Effector memory CD4-positive, alpha-beta T cell (primary cell): ENCODE measurements at regions not wholly inside any gene's neighbourhood (a gene's known extent, or its start where the extent isn't known, plus 50 kb on each side); places are given as distances from the start of the nearest gene placed in this dataset.
"Not testable (repeated sequence)": the region's sequence is repeated elsewhere in the genome, so short reads cannot be mapped to it uniquely, and the experiment has no call there.

ENCODE experiments used
- DNase-seq, 3 donors: peaks; one replicate each; pipeline ENCODE4 v3.0.0-alpha.2; 2020
- H3K27ac ChIP-seq: 2 replicates; pipeline ENCODE4 v1.7.0; 2013; ENCODE audit warnings: mild to moderate bottlenecking, low read length, moderate library complexity; ENCODE audit not compliant: insufficient read depth, poor library complexity, severe bottlenecking
- H3K27me3 ChIP-seq: replicated peaks from 2 replicates; pipeline ENCODE4 v1.7.0; 2013; ENCODE audit warnings: mild to moderate bottlenecking, low read length; ENCODE audit not compliant: insufficient read depth, control insufficient read depth, poor library complexity, severe bottlenecking
- H3K36me3 ChIP-seq: 2 replicates; pipeline ENCODE4 v1.7.0; 2013; ENCODE audit warnings: mild to moderate bottlenecking, low read length, moderate library complexity; ENCODE audit not compliant: control insufficient read depth, insufficient read depth
- H3K4me1 ChIP-seq: 2 replicates; pipeline ENCODE4 v1.7.0; 2013; ENCODE audit warnings: low read length, mild to moderate bottlenecking; ENCODE audit not compliant: control insufficient read depth, insufficient read depth, poor library complexity, severe bottlenecking
- H3K4me3 ChIP-seq: 2 replicates; pipeline ENCODE4 v1.7.0; 2013; ENCODE audit warnings: low read length, low read depth, mild to moderate bottlenecking; ENCODE audit not compliant: insufficient read depth, poor library complexity, severe bottlenecking
- H3K9me3 ChIP-seq: 2 replicates; pipeline ENCODE4 v1.7.0; 2013; ENCODE audit warnings: mild to moderate bottlenecking, low read length, moderate library complexity; ENCODE audit not compliant: control insufficient read depth

DNA sequence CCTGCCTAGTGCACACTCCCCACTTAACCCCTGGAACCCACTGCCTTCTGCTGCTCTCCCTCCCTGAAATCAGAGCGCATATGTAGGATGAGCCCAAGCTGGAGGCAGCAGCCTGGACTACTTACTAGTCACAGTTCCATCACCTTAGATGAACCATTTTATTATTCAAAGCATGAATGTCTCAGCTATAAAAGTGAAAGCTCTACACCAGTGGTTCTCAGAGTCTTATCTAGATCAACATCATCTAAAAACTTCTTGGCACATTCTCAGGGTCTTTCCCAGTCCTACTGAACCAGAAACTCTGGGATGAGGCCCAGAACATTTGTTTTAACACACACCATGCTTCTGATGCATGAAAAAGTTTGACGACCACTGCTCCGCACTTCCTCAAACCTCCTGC, 100.3 kb upstream of the ANK3 start:
- Histone ChIP-seq H3K36me3 (no peaks in the 10 kb centered on the region), H3K4me1 (no peaks in the 10 kb centered on the region), H3K27ac (no peak overlapping the region), H3K27me3 (no peaks in the 10 kb centered on the region), H3K9me3 (no peaks in the 10 kb centered on the region), H3K4me3 (no peak overlapping the region)
- no peak for DNase-seq

DNA sequence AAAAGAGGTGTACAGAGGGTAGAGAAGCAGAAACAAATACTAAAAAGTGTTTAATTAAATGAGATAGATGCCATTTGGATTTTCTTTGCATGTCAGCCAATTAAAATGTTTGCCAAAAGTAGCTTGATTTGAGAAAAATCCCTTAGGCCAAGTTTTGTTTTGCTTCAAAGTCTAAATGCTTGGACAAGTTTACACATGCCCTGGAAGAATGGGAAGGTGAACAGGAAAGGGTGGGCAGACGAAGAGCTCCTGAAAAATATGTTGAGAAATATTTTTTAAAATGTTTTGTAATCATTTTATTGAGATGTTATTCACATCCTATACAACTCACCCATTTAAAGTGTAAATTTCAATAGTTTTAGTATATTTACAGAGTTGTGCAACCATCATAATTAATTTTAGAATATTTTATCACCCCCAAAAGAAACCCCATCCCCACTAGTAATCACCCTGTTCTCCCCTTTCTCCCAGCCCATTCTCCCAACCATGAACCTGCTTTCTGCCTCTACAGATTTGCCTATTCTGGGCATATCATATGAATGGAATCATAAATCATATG, 98.5 kb upstream of the ANK3 start:
- no peaks in the 10 kb centered on the region for H3K36me3 ChIP-seq
- H3K4me3 ChIP-seq = no peak overlapping the region
- no peak overlapping the region for H3K27ac ChIP-seq

DNA sequence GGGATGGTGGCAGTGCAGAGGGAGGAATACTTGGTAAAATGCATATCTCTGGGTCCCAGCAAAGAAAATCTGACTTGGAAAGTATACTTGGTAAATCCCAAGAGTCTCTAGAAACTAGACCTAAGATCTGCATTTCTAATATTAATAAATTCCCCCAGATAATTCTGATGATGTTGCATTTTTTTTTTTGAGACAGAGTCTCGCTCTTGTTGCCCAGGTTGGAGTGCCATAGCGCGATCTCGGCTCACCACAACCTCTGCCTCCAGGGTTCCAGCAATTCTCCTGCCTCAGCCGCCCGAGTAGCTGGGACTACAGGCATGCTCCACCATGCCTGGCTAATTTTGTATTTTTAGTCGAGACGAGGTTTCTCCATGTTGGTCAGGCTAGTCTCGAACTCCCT, 97.9 kb upstream of the ANK3 start:
- Histone ChIP-seq H3K27me3 (no peaks in the 10 kb centered on the region), H3K27ac (no peak overlapping the region), H3K9me3 (no peaks in the 10 kb centered on the region), H3K36me3 (no peaks in the 10 kb centered on the region), H3K4me3 (no peak overlapping the region), H3K4me1 (no peaks in the 10 kb centered on the region)
- DNase-seq = no peak

More for the DNA sequence above, 98.5 kb upstream of the ANK3 start:
- no peaks in the 10 kb centered on the region for H3K4me1 ChIP-seq
- H3K9me3 ChIP-seq = no peaks in the 10 kb centered on the region
- DNase-seq = no peak
- no peaks in the 10 kb centered on the region for H3K27me3 ChIP-seq

DNA sequence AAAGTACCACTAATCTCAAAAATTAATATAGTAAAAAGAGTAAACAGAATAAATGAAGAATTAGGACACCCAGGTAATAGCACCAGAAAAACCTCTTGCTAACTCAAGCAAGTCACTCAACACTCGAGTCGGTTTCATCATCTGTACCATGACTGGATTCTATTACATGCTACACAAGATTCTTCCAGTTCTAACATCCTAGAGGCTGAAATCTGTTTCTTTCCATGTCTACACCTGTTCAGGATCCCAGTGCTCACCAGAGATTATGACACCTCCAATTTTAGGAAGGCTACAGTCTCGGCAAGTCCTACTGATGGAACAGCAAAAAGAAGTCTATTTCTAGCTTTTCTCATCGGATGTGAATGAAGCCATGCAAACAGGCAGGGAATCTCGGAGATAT, 95.3 kb upstream of the ANK3 start:
- Histone ChIP-seq H3K27ac (no peak overlapping the region), H3K36me3 (no peaks in the 10 kb centered on the region), H3K27me3 (no peaks in the 10 kb centered on the region), H3K4me3 (no peak overlapping the region), H3K4me1 (no peaks in the 10 kb centered on the region), H3K9me3 (no peaks in the 10 kb centered on the region)
- no peak for DNase-seq

DNA sequence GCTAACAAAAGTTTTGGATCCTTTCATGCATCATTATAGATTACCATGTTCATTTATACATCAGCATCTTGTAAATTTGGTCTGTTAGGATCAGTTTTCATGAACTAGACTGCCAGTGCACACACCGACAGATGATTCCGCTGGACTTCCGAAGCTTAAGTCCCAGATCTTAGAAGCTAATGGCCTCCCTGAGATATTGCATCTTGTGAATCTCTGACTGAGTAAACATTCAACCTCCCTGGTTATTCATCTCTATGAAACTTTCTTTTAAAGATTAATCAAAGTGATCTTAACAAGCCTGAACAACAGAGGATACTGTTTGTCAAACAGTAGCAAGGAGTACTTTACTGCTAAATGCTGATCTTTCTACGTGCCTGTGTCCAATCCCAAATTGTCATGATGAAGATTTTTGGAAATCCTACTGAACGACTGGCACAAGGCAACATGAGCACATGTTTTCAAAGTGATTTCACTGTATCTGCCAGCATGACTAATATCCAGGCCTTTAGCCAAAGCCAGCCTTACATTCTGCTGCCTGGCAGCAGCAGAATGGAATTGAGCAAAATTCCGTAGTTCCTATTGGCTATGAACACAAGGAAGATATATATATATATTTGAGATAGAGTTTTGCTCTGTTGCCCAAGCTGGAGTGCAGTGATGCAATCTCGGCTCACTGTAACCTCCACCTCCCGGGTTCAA, 91.3 kb upstream of the ANK3 start:
- no peaks in the 10 kb centered on the region for H3K36me3 ChIP-seq
- H3K4me1 ChIP-seq = no peaks in the 10 kb centered on the region
- no peak overlapping the region for H3K4me3 ChIP-seq
- DNase-seq = no peak
- no peaks in the 10 kb centered on the region for H3K27me3 ChIP-seq
- no peaks in the 10 kb centered on the region for H3K9me3 ChIP-seq
- H3K27ac ChIP-seq = no peak overlapping the region

DNA sequence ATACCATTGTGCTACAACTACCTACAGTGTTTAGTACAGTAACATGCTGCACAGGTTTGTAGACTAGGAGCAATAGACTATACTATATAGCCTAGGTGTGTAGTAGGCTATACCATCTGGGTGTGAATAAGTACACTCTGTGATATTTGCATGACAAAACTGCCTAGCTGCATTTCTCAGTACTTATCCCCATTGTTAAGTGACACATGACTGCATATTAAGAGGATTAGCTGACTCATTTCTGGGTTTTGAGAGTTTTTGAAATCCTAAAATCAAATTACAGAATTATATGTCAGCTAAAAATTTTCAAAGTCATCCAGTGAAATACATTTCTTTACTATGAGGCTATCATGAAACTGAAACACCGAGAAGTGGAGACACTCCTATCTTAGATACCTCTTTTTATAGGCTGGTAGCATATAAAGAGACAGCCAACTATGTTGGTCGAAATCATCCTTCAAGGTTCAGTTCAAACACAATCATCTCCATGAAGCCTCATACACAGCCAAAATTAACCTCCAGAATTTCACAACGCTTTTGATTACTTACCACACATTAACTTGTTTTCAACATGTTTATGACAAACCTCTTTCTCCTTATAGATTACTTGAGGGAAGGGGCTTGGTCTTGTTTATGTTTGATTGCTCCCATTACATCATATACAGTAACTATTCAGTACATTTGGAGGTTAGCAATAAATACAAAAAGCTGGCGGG, 89.8 kb upstream of the ANK3 start:
- no peaks in the 10 kb centered on the region for H3K27me3 ChIP-seq
- H3K9me3 ChIP-seq = no peaks in the 10 kb centered on the region
- H3K4me1 ChIP-seq = no peaks in the 10 kb centered on the region
- no peak for DNase-seq
- H3K27ac ChIP-seq = no peak overlapping the region
- no peaks in the 10 kb centered on the region for H3K36me3 ChIP-seq
- no peak overlapping the region for H3K4me3 ChIP-seq

DNA sequence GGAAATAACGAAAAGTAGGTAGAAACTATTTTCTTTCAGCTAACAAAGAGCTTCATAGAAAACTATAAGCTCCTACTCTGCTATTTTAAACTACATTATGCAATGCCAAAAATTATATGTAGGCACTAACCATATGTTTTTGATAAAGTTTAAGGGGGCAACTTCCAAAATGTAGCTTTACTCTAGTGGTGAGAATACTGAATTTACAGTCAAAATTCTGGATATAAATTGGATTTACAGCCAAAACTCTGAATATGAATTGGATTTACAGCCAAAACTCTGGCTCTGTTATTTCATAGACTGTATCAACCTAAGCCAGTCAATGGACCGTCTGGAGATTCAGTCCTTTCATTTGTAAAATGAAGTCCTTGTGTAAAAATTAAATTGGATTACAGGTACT, 86.8 kb upstream of the ANK3 start:
- DNase-seq = no peak
- no peaks in the 10 kb centered on the region for H3K4me1 ChIP-seq
- H3K9me3 ChIP-seq = no peaks in the 10 kb centered on the region
- H3K27ac ChIP-seq = no peak overlapping the region
- H3K27me3 ChIP-seq = no peaks in the 10 kb centered on the region
- H3K4me3 ChIP-seq = no peak overlapping the region
- no peaks in the 10 kb centered on the region for H3K36me3 ChIP-seq

DNA sequence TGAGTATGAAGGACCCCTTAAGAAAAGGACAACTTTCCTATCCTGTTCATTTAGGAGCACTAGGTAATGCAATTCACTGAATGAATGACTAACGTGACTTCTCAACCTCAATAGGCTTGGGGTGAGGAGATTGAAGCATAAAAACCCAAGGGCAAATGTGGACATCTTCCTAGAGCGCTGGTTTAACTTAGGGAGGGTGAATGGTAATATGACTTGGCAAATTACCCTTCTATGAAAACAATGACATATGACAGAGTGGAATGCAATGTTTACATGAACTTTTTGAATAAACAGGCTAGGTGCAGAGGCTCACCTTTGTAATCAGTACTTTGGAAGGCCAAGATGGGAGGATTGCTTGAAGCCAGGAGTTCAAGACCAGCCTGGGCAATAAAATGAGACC, 83.9 kb upstream of the ANK3 start:
- Histone ChIP-seq H3K36me3 (no peaks in the 10 kb centered on the region), H3K4me1 (no peaks in the 10 kb centered on the region), H3K27me3 (no peaks in the 10 kb centered on the region), H3K4me3 (no peak overlapping the region), H3K27ac (no peak overlapping the region), H3K9me3 (no peaks in the 10 kb centered on the region)
- no peak for DNase-seq

DNA sequence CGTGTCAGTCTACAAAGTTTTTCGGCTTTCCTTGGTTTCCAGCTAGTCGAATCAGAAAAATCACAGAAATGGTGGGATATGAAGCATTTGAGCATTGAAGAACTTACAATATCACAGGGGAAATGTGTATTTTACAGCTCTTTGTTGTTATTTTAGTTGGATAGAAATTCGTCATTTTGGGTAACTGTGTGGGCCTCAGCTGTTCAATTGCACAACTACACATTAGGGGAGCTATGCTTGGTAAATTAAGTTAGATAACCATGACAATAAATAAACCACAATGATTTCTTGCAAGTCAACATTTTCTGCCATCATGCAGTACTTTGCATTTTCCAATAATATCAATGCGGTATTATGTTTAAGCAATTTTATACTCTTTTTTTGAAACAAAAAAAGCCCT, 80.4 kb upstream of the ANK3 start:
- H3K27ac ChIP-seq = no peak overlapping the region
- H3K27me3 ChIP-seq = no peaks in the 10 kb centered on the region
- no peak overlapping the region for H3K4me3 ChIP-seq
- DNase-seq = no peak
- no peaks in the 10 kb centered on the region for H3K36me3 ChIP-seq
- H3K4me1 ChIP-seq = no peaks in the 10 kb centered on the region
- H3K9me3 ChIP-seq = no peaks in the 10 kb centered on the region

DNA sequence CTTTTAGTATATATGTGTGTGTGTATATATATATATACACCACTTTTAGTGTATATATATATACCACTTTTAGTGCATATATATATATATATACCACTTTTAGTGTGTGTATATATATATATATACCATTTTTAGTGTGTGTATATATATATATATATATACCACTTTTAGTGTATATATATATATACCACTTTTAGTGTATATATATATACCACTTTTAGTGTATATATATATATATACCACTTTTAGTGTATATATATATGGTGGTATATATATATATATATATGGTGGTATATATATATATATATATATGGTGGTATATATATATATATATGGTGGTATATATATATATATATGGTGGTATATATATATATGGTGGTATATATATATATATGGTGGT, 79.5 kb upstream of the ANK3 start:
- H3K4me1 ChIP-seq, H3K36me3 ChIP-seq, H3K27me3 ChIP-seq, H3K9me3 ChIP-seq, H3K27ac ChIP-seq, DNase-seq, H3K4me3 ChIP-seq: not testable (repeated sequence)
